RWPE2 (cell line): ENCODE measurements at regions not wholly inside any gene's neighbourhood (a gene's known extent, or its start where the extent isn't known, plus 50 kb on each side); places are given as distances from the start of the nearest gene placed in this dataset.

Experiments
- ATAC-seq: fragments of 200-7000 bp; cut with Tn5 transposase; 3 replicates; pipeline ENCODE4 v1.9.1; 2021; ENCODE audit warnings: low read depth
- DNase-seq: peaks from one replicate; pipeline ENCODE4 v3.0.0-alpha.2; 2020; ENCODE audit warnings: low spot score
- H3K27ac ChIP-seq: fragments of 450-650 bp; 2 replicates; pipeline ENCODE4 v1.5.1; 2017; ENCODE audit warnings: mild to moderate bottlenecking; ENCODE audit not compliant: poor library complexity, severe bottlenecking
- H3K27me3 ChIP-seq: fragments of 250-450 bp; sonication (Bioruptor Pico); 2 replicates; pipeline ENCODE4 v1.5.1; 2021; ENCODE audit warnings: mild to moderate bottlenecking, moderate library complexity; ENCODE audit not compliant: insufficient read depth, poor library complexity, severe bottlenecking
- H3K36me3 ChIP-seq: fragments of 250-450 bp; sonication (Bioruptor Pico); 2 replicates; pipeline ENCODE4 v1.5.1; 2020; ENCODE audit warnings: low read depth, mild to moderate bottlenecking, moderate library complexity
- H3K4me1 ChIP-seq: fragments of 250-450 bp; sonication (Bioruptor Pico); 2 replicates; pipeline ENCODE4 v1.5.1; 2021; ENCODE audit warnings: mild to moderate bottlenecking, moderate library complexity; ENCODE audit not compliant: insufficient read depth, poor library complexity, severe bottlenecking
- H3K4me3 ChIP-seq: fragments of 250-450 bp; sonication (Bioruptor Pico); 2 replicates; pipeline ENCODE4 v1.5.1; 2021; ENCODE audit warnings: mild to moderate bottlenecking, moderate library complexity; ENCODE audit not compliant: severe bottlenecking
- H3K9me3 ChIP-seq: fragments of 250-450 bp; sonication (Bioruptor Pico); 2 replicates; pipeline ENCODE4 v1.5.1; 2021; ENCODE audit warnings: mild to moderate bottlenecking, moderate library complexity; ENCODE audit not compliant: severe bottlenecking
- TF ChIP-seq, protein P1 (sequence below): fragments of 450-650 bp; IDR thresholded peaks from one replicate; pipeline ENCODE4 v1.5.1; 2017; ENCODE audit warnings: mild to moderate bottlenecking, moderate library complexity; ENCODE audit not compliant: poor library complexity, severe bottlenecking

GRCh38 chr10:124318811-124319210, 99.9 kb downstream of the OAT start:
- no peak for ATAC-seq
- no peak for DNase-seq
- no peaks in the 10 kb centered on the region for H3K4me1 ChIP-seq
- H3K36me3 ChIP-seq: no peaks in the 10 kb centered on the region
- TF ChIP-seq, protein P1, sequence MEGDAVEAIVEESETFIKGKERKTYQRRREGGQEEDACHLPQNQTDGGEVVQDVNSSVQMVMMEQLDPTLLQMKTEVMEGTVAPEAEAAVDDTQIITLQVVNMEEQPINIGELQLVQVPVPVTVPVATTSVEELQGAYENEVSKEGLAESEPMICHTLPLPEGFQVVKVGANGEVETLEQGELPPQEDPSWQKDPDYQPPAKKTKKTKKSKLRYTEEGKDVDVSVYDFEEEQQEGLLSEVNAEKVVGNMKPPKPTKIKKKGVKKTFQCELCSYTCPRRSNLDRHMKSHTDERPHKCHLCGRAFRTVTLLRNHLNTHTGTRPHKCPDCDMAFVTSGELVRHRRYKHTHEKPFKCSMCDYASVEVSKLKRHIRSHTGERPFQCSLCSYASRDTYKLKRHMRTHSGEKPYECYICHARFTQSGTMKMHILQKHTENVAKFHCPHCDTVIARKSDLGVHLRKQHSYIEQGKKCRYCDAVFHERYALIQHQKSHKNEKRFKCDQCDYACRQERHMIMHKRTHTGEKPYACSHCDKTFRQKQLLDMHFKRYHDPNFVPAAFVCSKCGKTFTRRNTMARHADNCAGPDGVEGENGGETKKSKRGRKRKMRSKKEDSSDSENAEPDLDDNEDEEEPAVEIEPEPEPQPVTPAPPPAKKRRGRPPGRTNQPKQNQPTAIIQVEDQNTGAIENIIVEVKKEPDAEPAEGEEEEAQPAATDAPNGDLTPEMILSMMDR: no peak
- no peaks in the 10 kb centered on the region for H3K9me3 ChIP-seq
- no peak overlapping the region for H3K27ac ChIP-seq
- no peak overlapping the region for H3K4me3 ChIP-seq
- H3K27me3 ChIP-seq: no peaks in the 10 kb centered on the region

GRCh38 chr10:124318076-124318475, 100.6 kb downstream of the OAT start:
- Histone ChIP-seq H3K9me3 (no peaks in the 10 kb centered on the region), H3K27ac (no peak overlapping the region), H3K4me3 (no peak overlapping the region), H3K36me3 (no peaks in the 10 kb centered on the region), H3K27me3 (no peaks in the 10 kb centered on the region), H3K4me1 (no peaks in the 10 kb centered on the region)
- TF ChIP-seq, protein P1: no peak
- ATAC-seq (no peak), DNase-seq (no peak)

- Histone ChIP-seq H3K9me3 (no peaks in the 10 kb centered on the region), H3K4me1 (no peaks in the 10 kb centered on the region), H3K27ac (no peak overlapping the region), H3K4me3 (no peak overlapping the region), H3K36me3 (no peaks in the 10 kb centered on the region), H3K27me3 (no peaks in the 10 kb centered on the region)
- ATAC-seq: no peak
- TF ChIP-seq, protein P1: no peak
- DNase-seq: no peak
These were observed 102.4 kb downstream of the OAT start for GRCh38 chr10:124316326-124316725.

GRCh38 chr10:124315591-124316270, 103.0 kb downstream of the OAT start:
- H3K4me1 ChIP-seq: no peaks in the 10 kb centered on the region
- no peak for DNase-seq
- no peak overlapping the region for H3K4me3 ChIP-seq
- no peaks in the 10 kb centered on the region for H3K27me3 ChIP-seq
- no peaks in the 10 kb centered on the region for H3K9me3 ChIP-seq
- H3K27ac ChIP-seq: no peak overlapping the region
- TF ChIP-seq, protein P1: no peak
- no peaks in the 10 kb centered on the region for H3K36me3 ChIP-seq
- ATAC-seq: no peak

DNA sequence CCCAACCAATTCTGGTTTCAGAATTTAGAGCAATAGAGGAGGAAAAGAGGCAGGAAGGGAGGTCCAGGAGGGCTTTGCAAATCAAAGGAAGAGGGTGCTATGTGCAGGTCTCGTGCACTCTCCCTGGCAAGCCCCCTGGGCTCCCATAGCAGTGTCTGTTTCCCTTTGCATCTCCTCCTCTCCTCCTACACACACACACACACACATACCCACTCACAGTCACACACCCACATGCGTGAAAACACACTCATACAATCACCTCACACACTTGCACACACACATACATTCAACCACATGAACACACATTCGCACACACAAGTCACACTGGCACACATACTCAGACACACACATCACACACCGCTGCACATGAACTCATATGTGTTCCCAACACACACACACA, 105.3 kb downstream of the OAT start:
- DNase-seq: no peak
- Histone ChIP-seq H3K4me3 (no peak overlapping the region), H3K4me1 (no peaks in the 10 kb centered on the region), H3K27me3 (no peaks in the 10 kb centered on the region), H3K9me3 (no peaks in the 10 kb centered on the region), H3K36me3 (no peaks in the 10 kb centered on the region), H3K27ac (no peak overlapping the region)
- no peak for ATAC-seq
- TF ChIP-seq, protein P1: no peak
